B cell (primary cell): ENCODE measurements at regions not wholly inside any gene's neighbourhood (a gene's known extent, or its start where the extent isn't known, plus 50 kb on each side); places are given as distances from the start of the nearest gene placed in this dataset.

Experiments
- ATAC-seq: fragments of 200-7000 bp; cut with Tn5 transposase; one replicate; pipeline ENCODE4 v1.10.0; 2021; ENCODE audit warnings: low read depth, mild to moderate bottlenecking, moderate number of reproducible peaks, moderate library complexity
- CTCF ChIA-PET: fragments of 350-600 bp; sonication (Branson Sonifier 250); formaldehyde crosslinking; loops from one replicate; lab custom pipeline; 2021; ENCODE audit warnings: antibody characterized with exemption, inconsistent platforms; lab: Charles Lee
- POLR2A ChIA-PET: fragments of 350-600 bp; sonication (Branson Sonifier 250); formaldehyde crosslinking; loops from one replicate; lab custom pipeline; 2021; ENCODE audit warnings: antibody characterized with exemption; lab: Charles Lee
- DNase-seq: peaks from one replicate; pipeline ENCODE4 v3.0.0; 2013
- H2AFZ ChIP-seq: 2 replicates; pipeline ENCODE4 v1.6.1; 2012; ENCODE audit warnings: mild to moderate bottlenecking, low read depth, low read length; ENCODE audit not compliant: insufficient read depth, poor library complexity, severe bottlenecking
- H3K27ac ChIP-seq, 2 donors: 1 replicate in 1 of 2; 2 replicates in 1 of 2; pipeline ENCODE4 v1.5.1; 2012 to 2013; ENCODE audit warnings: low read length in 2 of 2, mild to moderate bottlenecking in 2 of 2, moderate library complexity in 1 of 2
- H3K27me3 ChIP-seq, 4 experiments: fragments of 200-600 bp in 1 of 4; sonication (generic) in 1 of 4; replicated peaks in 1 of 4; 1 replicate in 2 of 4; 2 replicates in 2 of 4; pipeline versions ENCODE4 v1.6.1 to v1.7.0; 2013 to 2016; ENCODE audit warnings: low read length in 3 of 4, mild to moderate bottlenecking in 2 of 4, mixed read lengths in 1 of 4, moderate library complexity in 1 of 4; ENCODE audit not compliant: insufficient read depth in 4 of 4, control insufficient read depth in 3 of 4; ENCODE audit errors: control extremely low read depth in 1 of 4
- H3K36me3 ChIP-seq, 2 experiments: replicated peaks in 1 of 2; 1 replicate in 1 of 2; 2 replicates in 1 of 2; pipeline versions ENCODE4 v1.6.1 to v1.7.1; 2013; ENCODE audit warnings: low read length in 1 of 2; ENCODE audit not compliant: insufficient read depth in 2 of 2, control insufficient read depth in 1 of 2; ENCODE audit errors: control extremely low read depth in 1 of 2, extremely low read depth in 1 of 2
- H3K4me1 ChIP-seq, 2 donors: fragments of 200-600 bp in 1 of 2; sonication (generic) in 1 of 2; 1 replicate in 1 of 2; 2 replicates in 1 of 2; pipeline versions ENCODE4 v1.5.1 to v1.6.1; 2013 to 2017; ENCODE audit warnings: low read length in 2 of 2; ENCODE audit not compliant: control insufficient read depth in 2 of 2, insufficient read depth in 2 of 2
- H3K4me2 ChIP-seq: replicated peaks from 2 replicates; pipeline ENCODE3; 2012; ENCODE audit warnings: mild to moderate bottlenecking, low read depth, low read length; ENCODE audit not compliant: poor library complexity, severe bottlenecking
- H3K4me3 ChIP-seq, 5 experiments: fragments of 200-600 bp in 1 of 5; sonication (generic) in 1 of 5; 1 replicate in 3 of 5; 2 replicates in 2 of 5; pipeline versions ENCODE4 v1.5.1 to v1.7.0; 2011 to 2016; ENCODE audit warnings: low read length in 4 of 5, mild to moderate bottlenecking in 4 of 5, low read depth in 2 of 5, control low read depth in 1 of 5, moderate library complexity in 1 of 5; ENCODE audit not compliant: insufficient read depth in 1 of 5; ENCODE audit errors: control extremely low read depth in 1 of 5, extremely low read depth in 1 of 5
- H3K79me2 ChIP-seq: fragments of 200-600 bp; sonication (generic); one replicate; pipeline ENCODE4 v1.6.0; 2016; ENCODE audit warnings: low read length; ENCODE audit not compliant: control insufficient read depth, insufficient read depth
- H3K9ac ChIP-seq: fragments of 200-600 bp; sonication (generic); 2 replicates; pipeline ENCODE4 v1.6.1; 2017; ENCODE audit warnings: mild to moderate bottlenecking, low read length, moderate library complexity
- H3K9me3 ChIP-seq, 3 donors: one replicate each; pipeline versions ENCODE4 v1.6.1 to v1.7.1; 2013; ENCODE audit warnings: low read length in 2 of 3; ENCODE audit not compliant: control insufficient read depth in 2 of 3, insufficient read depth in 1 of 3; ENCODE audit errors: control extremely low read depth in 1 of 3
- H4K20me1 ChIP-seq: 2 replicates; pipeline ENCODE4 v1.6.0; 2012; ENCODE audit warnings: mild to moderate bottlenecking, low read length; ENCODE audit not compliant: insufficient read depth, control insufficient read depth, poor library complexity, severe bottlenecking
- H3K27ac Mint-ChIP-seq: one replicate; pipeline ENCODE4 v1.8.0; 2021; ENCODE audit warnings: mixed read lengths
- H3K27me3 Mint-ChIP-seq: one replicate; pipeline ENCODE4 v1.8.0; 2021; ENCODE audit warnings: mixed read lengths
- H3K4me1 Mint-ChIP-seq: one replicate; pipeline ENCODE4 v1.8.0; 2021; ENCODE audit warnings: mixed read lengths
- H3K4me3 Mint-ChIP-seq: one replicate; pipeline ENCODE4 v1.8.0; 2021; ENCODE audit warnings: mixed read lengths
- H3K9me3 Mint-ChIP-seq: one replicate; pipeline ENCODE4 v1.8.0; 2022; ENCODE audit warnings: mixed read lengths; ENCODE audit not compliant: insufficient read depth
- EZH2 ChIP-seq: IDR thresholded peaks from 2 replicates; pipeline ENCODE4 v1.6.1; 2012; ENCODE audit warnings: borderline replicate concordance, low read depth, mild to moderate bottlenecking, moderate library complexity, low read length; ENCODE audit not compliant: insufficient read depth, poor library complexity, severe bottlenecking
- WGBS: methylation state at CpG from one replicate; pipeline ENCODE4 v1.1.5; 2013; ENCODE audit warnings: missing lambda C conversion rate; ENCODE audit not compliant: insufficient coverage; 5-methylcytosine and 5-hydroxymethylcytosine counted together
- intact Hi-C: fragments of 100-400 bp; cut with micrococcal nuclease; formaldehyde crosslinking; loops from one replicate; pipeline ENCODE4 v1.10.0; 2022
- TF ChIP-seq, protein P1 (sequence below): fragments of 200-600 bp; IDR thresholded peaks from one replicate; pipeline ENCODE4 v1.8.0; 2022; ENCODE audit warnings: antibody characterized with exemption, mild to moderate bottlenecking

DNA sequence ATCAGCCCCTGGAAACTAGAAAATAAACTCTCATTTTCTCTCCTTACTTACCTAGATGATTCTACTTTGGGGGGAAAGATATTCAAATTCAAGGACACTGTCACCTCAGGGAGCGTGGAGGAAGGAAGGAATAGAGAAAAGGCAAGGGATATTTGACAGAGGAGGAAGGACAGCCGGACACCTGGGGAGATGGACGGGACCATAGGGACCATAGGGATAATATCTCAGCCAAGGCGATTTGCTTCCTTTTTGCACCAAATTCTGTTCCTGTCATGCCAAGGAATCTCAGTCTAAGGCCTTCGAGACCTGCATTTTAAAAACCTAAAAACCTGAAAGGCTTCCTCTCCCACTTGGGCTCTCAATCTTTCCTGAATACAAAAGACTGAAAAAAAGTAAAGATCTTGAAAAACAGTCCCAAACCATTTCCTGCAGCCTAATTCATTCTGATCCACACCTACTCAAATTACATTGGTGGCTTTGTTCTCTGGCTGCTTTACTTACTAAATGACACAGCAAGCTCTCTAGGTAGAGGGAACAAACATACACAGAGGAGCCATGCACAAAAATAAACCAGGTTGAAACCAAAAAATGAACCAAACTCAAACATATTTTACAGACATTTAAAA is 73.9 kb upstream of the SLC24A5 start:
- Mint-ChIP-seq H3K4me1 (no peaks in the 10 kb centered on the region), H3K9me3 (no peaks in the 10 kb centered on the region)
- TF ChIP-seq, protein P1, sequence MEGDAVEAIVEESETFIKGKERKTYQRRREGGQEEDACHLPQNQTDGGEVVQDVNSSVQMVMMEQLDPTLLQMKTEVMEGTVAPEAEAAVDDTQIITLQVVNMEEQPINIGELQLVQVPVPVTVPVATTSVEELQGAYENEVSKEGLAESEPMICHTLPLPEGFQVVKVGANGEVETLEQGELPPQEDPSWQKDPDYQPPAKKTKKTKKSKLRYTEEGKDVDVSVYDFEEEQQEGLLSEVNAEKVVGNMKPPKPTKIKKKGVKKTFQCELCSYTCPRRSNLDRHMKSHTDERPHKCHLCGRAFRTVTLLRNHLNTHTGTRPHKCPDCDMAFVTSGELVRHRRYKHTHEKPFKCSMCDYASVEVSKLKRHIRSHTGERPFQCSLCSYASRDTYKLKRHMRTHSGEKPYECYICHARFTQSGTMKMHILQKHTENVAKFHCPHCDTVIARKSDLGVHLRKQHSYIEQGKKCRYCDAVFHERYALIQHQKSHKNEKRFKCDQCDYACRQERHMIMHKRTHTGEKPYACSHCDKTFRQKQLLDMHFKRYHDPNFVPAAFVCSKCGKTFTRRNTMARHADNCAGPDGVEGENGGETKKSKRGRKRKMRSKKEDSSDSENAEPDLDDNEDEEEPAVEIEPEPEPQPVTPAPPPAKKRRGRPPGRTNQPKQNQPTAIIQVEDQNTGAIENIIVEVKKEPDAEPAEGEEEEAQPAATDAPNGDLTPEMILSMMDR: no peak
- TF ChIP-seq EZH2: no peak

DNA sequence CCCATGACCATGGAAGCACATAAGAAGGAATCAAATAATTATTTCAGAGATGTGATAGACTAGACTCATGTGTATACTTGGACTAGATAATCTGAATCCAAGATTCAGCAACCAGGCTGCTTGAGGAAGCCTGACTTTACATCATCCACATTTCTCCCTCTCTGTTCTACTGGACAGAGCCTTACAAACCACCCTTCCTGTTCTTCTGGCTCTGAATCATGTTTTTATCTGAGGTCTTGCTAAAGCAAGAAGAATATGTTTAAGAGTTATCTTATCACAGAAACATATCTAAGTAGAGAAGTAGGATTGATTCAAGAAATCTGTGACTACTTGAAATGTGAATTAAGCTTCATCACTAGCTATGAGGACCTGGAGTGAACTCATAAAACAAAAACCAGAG is 71.1 kb upstream of the SLC24A5 start:
- ATAC-seq (no peak), DNase-seq (no peak)
- H3K27ac Mint-ChIP-seq: no peak overlapping the region
- H3K9me3 Mint-ChIP-seq: no peaks in the 10 kb centered on the region
- Histone ChIP-seq H2AFZ (no peak overlapping the region), H3K9me3 (no peaks in the 10 kb centered on the region), H3K4me3 (no peak overlapping the region), H4K20me1 (no peaks in the 10 kb centered on the region), H3K9ac (no peak overlapping the region), H3K4me2 (no peak overlapping the region), H3K79me2 (no peaks in the 10 kb centered on the region), H3K27me3 (peaks cover 0 to 4% (median 0%) of the 10 kb centered on the region in 4 experiments), H3K36me3 (no peaks in the 10 kb centered on the region), H3K27ac (no peak overlapping the region), H3K4me1 (no peaks in the 10 kb centered on the region)
- no peaks in the 10 kb centered on the region for H3K4me1 Mint-ChIP-seq
- ChIA-PET POLR2A (no interaction called here), CTCF (no interaction called here)
- H3K4me3 Mint-ChIP-seq: no peak overlapping the region
- intact Hi-C loops: no loop called here
- no peak for TF ChIP-seq EZH2
- TF ChIP-seq, protein P1: no peak
- peaks cover 4% of the 10 kb centered on the region for H3K27me3 Mint-ChIP-seq

More for the DNA sequence above, 73.9 kb upstream of the SLC24A5 start:
- Histone ChIP-seq H3K9me3 (peaks cover 0 to 1% (median 0%) of the 10 kb centered on the region in 3 donors), H3K9ac (no peak overlapping the region), H3K79me2 (no peaks in the 10 kb centered on the region), H3K4me1 (no peaks in the 10 kb centered on the region), H3K36me3 (no peaks in the 10 kb centered on the region), H4K20me1 (no peaks in the 10 kb centered on the region), H3K27me3 (no peaks in the 10 kb centered on the region), H3K27ac (no peak overlapping the region), H3K4me3 (no peak overlapping the region), H2AFZ (no peak overlapping the region), H3K4me2 (no peak overlapping the region)
- CTCF ChIA-PET: no interaction called here
- ATAC-seq: no peak
- intact Hi-C loops: no loop called here
- 65% methylated on average over 3 of the region's 5 CpGs for WGBS
- Mint-ChIP-seq H3K27me3 (peaks cover 3% of the 10 kb centered on the region), H3K4me3 (no peak overlapping the region), H3K27ac (no peak overlapping the region)
- no peak for DNase-seq
- POLR2A ChIA-PET: no interaction called here
